ENCODE measurements at regions not wholly inside any gene's neighbourhood (a gene's known extent, or its start where the extent isn't known, plus 50 kb on each side); places are given as distances from the start of the nearest gene placed in this dataset.

DNA sequence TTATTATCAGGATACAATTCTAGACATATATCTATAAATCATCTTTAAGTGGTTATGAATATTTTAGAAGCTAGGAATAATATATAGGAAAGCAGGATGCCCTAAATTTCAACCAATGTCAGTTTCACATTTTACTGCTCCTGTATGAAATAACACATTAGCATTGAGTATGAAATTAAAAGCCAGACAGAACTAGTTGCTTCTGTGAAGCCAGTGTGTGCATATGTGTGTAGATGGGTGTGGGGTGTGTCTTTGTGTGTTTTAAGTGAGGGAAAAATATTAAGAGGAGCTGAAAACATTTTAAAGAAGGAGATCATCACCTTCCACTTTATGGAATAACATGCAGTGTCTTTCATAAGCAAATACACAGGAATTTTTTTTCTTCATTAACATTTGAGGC, 271.4 kb upstream of the RORA start:
- no peak overlapping the region for H3K4me3 ChIP-seq (replicated peaks; ENCODE audit: low read depth, low read length)
- TF ChIP-seq, protein P1, sequence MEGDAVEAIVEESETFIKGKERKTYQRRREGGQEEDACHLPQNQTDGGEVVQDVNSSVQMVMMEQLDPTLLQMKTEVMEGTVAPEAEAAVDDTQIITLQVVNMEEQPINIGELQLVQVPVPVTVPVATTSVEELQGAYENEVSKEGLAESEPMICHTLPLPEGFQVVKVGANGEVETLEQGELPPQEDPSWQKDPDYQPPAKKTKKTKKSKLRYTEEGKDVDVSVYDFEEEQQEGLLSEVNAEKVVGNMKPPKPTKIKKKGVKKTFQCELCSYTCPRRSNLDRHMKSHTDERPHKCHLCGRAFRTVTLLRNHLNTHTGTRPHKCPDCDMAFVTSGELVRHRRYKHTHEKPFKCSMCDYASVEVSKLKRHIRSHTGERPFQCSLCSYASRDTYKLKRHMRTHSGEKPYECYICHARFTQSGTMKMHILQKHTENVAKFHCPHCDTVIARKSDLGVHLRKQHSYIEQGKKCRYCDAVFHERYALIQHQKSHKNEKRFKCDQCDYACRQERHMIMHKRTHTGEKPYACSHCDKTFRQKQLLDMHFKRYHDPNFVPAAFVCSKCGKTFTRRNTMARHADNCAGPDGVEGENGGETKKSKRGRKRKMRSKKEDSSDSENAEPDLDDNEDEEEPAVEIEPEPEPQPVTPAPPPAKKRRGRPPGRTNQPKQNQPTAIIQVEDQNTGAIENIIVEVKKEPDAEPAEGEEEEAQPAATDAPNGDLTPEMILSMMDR (IDR thresholded peaks at IDR 0.05; ENCODE audit: low read depth, low read length, missing control alignments) = no peak
- no peak for DNase-seq (ENCODE audit: extremely low read depth, low read depth)

DNA sequence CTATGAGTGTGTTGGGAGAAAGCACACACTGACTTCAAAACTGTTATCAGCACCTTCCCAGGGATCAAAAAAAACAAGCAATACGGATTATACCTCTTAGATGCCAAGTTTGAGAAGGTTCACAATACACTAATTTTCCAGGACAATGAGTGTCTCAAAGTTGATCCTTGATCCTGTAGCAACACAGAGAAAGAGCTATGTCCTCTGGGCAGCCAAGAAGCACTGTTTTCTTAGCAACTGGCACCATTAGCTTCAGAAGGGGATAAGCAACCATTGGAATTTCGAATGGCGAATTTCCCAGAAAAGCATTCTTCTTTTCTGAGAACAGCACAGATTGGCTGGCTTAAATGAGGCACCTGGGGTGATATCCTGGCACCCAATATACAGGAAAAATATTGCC, 270.3 kb upstream of the RORA start:
- no peak for DNase-seq (ENCODE audit: extremely low read depth, low read depth)
- TF ChIP-seq, protein P1 (IDR thresholded peaks at IDR 0.05; ENCODE audit: low read depth, low read length, missing control alignments) = no peak
- H3K4me3 ChIP-seq (replicated peaks; ENCODE audit: low read depth, low read length) = no peak overlapping the region

DNA sequence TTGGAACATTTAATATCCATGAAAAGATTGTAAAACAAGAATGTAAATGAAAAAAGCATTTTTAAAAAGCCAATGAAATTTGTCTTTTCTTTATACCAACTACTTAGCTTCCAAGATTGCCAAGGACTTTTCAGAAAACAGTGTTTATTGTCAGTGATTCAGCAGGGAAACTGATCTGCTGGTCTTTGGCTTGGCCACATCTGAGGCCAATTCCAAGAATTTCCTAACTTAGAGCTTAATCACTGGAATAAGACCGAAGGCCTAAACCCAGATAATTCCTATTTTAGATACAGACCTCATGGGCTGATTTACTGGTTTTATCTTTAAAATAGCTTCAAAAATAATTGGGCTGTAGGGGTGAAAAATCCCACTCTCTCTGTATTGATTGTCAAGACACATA, 260.5 kb upstream of the RORA start:
- TF ChIP-seq, protein P1 (IDR thresholded peaks at IDR 0.05; ENCODE audit: low read depth, low read length, missing control alignments) = no peak
- DNase-seq (ENCODE audit: extremely low read depth, low read depth) = no peak
- no peak overlapping the region for H3K4me3 ChIP-seq (replicated peaks; ENCODE audit: low read depth, low read length)

DNA sequence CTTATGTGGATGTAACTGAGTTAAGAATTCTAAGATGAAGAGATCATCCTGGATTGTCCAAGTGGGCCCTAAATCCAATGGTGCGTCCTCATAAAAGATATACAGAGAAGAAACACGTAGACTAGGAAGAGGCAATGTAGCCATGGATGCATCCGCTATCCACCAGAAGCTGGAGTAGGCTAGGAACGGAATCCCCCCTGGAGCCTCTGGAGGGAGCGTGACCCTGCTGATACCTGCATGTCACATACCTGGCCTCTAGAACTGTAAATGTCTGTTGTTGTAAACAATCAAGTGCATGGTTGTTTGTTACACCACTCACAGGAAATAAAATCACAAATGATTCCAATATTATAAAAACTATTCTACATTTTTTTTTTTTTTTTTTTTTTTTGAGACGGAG, 254.5 kb upstream of the RORA start:
- TF ChIP-seq, protein P1 (IDR thresholded peaks at IDR 0.05; ENCODE audit: low read depth, low read length, missing control alignments) = no peak
- no peak overlapping the region for H3K4me3 ChIP-seq (replicated peaks; ENCODE audit: low read depth, low read length)
- no peak for DNase-seq (ENCODE audit: extremely low read depth, low read depth)

DNA sequence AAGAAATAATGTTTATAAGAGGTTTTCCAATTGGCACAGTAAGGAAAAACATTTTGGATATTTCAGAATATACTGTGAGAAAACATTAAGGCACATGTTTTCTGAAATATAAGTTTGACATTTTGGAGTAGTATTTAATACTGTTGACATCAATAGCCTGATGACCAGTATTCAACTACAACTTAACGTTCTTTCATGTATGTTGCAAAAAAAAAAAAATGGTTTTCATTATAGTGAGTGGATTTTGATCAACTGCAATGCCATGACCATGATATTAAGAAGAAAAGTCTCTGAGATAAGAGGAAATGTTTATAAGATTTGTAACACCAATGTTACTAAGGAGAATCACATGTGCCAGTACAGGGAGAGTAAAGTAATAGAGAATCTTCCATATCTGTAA, 252.8 kb upstream of the RORA start:
- TF ChIP-seq, protein P1 (IDR thresholded peaks at IDR 0.05; ENCODE audit: low read depth, low read length, missing control alignments) = no peak
- DNase-seq (ENCODE audit: extremely low read depth, low read depth) = no peak
- H3K4me3 ChIP-seq (replicated peaks; ENCODE audit: low read depth, low read length) = no peak overlapping the region

DNA sequence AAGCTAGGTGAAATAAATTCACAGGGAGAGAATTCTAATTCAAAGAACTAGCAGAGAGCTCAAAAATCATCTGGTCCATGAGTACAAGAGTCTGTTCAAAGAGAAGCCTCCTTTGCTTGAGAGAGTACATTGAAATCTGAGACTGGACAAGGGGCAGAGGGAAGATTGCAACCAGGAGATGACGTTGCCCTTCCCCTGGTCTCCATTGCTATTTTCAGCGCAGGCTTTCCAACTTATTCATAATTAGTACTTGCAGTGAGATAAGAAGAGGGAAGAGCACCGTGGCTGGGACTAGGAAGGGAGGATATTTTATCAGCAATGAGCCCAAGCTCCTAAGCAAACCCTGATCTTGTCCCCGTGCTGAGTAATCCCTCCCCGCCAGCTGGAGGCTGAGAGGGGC, 251.8 kb upstream of the RORA start:
- DNase-seq (ENCODE audit: extremely low read depth, low read depth) = no peak

DNA sequence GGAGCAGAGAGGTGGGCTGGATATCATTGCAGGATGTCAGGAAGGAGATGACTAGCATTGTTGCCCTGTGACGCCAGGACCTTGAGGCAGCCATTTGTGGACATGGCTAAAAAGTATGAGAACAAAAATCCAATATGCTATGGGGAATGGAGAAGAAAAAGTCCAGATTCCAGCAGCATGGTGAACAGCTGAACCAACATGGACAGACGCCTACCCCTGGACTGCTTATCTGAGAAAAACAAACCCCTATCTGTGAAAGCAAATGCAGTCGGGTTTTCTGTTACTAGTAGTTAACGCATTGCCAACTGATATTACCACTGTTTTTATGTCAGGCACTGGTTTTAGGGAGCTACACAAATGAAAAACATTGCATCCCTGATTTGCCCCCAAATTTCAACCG, 251.2 kb upstream of the RORA start:
- TF ChIP-seq, protein P1 (IDR thresholded peaks at IDR 0.05; ENCODE audit: low read depth, low read length, missing control alignments) = no peak
- no peak for DNase-seq (ENCODE audit: extremely low read depth, low read depth)
- no peak overlapping the region for H3K4me3 ChIP-seq (replicated peaks; ENCODE audit: low read depth, low read length)

More for the DNA sequence above, 251.8 kb upstream of the RORA start:
- TF ChIP-seq, protein P1 (IDR thresholded peaks at IDR 0.05; ENCODE audit: low read depth, low read length, missing control alignments) = no peak
- no peak overlapping the region for H3K4me3 ChIP-seq (replicated peaks; ENCODE audit: low read depth, low read length)

All from HFF-Myc (cell line).